HCT116 (cell line): ENCODE measurements at regions not wholly inside any gene's neighbourhood (a gene's known extent, or its start where the extent isn't known, plus 50 kb on each side); places are given as distances from the start of the nearest gene placed in this dataset.

ENCODE experiments used
- ATAC-seq: fragments of 200-7000 bp; cut with Tn5 transposase; 2 replicates; pipeline ENCODE4 v1.9.1; 2020; ENCODE audit warnings: mild to moderate bottlenecking, moderate library complexity
- BruUV-seq: library from RNA; stranded (reverse); fragments of 400-500 nt; replicated peaks from 2 replicates; lab custom pipeline; 2021; lab: Mats Ljungman, UMichigan
- CTCF ChIA-PET: fragments of 300-600 bp; sonication (Branson Sonifier 250); formaldehyde crosslinking; loops from one replicate; lab custom pipeline; 2021; ENCODE audit warnings: antibody characterized with exemption; lab: Charles Lee
- POLR2A ChIA-PET: fragments of 300-600, 350-600 bp; sonication (Branson Sonifier 250); formaldehyde crosslinking; loops from one replicate; lab custom pipeline; 2021; ENCODE audit warnings: antibody characterized with exemption; lab: Charles Lee
- RAD21 ChIA-PET, 2 experiments: fragments of 300-600 bp; sonication (Branson Sonifier 250); formaldehyde crosslinking; loops; one replicate each; lab custom pipeline; 2023; ENCODE audit warnings: low total read pairs in 2 of 2; ENCODE audit not compliant: uncharacterized antibody in 2 of 2, unreplicated experiment in 2 of 2, low non-redundant PET in 1 of 2; lab: Charles Lee
- DNase-seq: peaks from one replicate; pipeline ENCODE4 v3.0.0-alpha.2; 2010; ENCODE audit warnings: low read depth, low spot score
- H2AFZ ChIP-seq: fragments of 200-600 bp; shearing (Covaris generic), sonication (generic); 2 replicates; pipeline ENCODE4 v1.6.1; 2017; ENCODE audit warnings: low read depth, mixed run types, mixed read lengths, antibody characterized with exemption, low read length; ENCODE audit not compliant: poor library complexity, severe bottlenecking
- H3K27ac ChIP-seq: 2 replicates; pipeline ENCODE4 v1.5.1; 2012; ENCODE audit warnings: low read depth, low read length
- H3K27me3 ChIP-seq: fragments of 200-600 bp; sonication (generic); 2 replicates; pipeline ENCODE4 v1.6.1; 2016; ENCODE audit warnings: mixed run types, low read length, mixed read lengths; ENCODE audit not compliant: insufficient read depth
- H3K36me3 ChIP-seq, 2 experiments: fragments of 200-500 bp in 1 of 2; fragments of 200-600 bp in 1 of 2; sonication (Bioruptor generic) in 1 of 2; sonication (generic) in 1 of 2; 2 replicates each; pipeline versions ENCODE4 v1.5.1 to v1.6.1; 2014 to 2016; ENCODE audit warnings: low read length in 2 of 2, inconsistent platforms in 1 of 2, mixed read lengths in 1 of 2, mixed run types in 1 of 2; ENCODE audit not compliant: insufficient read depth in 2 of 2, control insufficient read depth in 1 of 2
- H3K4me1 ChIP-seq, 2 experiments: fragments of 200-600 bp in 1 of 2; sonication (generic) in 1 of 2; 2 replicates each; pipeline versions ENCODE4 v1.5.1 to v1.6.1; 2012 to 2017; ENCODE audit warnings: low read length in 2 of 2, inconsistent platforms in 1 of 2, mild to moderate bottlenecking in 1 of 2, mixed read lengths in 1 of 2, mixed run types in 1 of 2, moderate library complexity in 1 of 2; ENCODE audit not compliant: insufficient read depth in 2 of 2, control insufficient read depth in 1 of 2
- H3K4me2 ChIP-seq: fragments of 200-600 bp; sonication (generic); 2 replicates; pipeline ENCODE4 v1.6.1; 2017; ENCODE audit warnings: mixed run types, low read length, mixed read lengths
- H3K4me3 ChIP-seq, 2 experiments: fragments of 200-600 bp in 1 of 2; sonication (generic) in 1 of 2; replicated peaks in 1 of 2; 2 replicates each; pipeline ENCODE4 v1.5.1; 2011 to 2016; ENCODE audit warnings: low read length in 2 of 2, control low read depth in 1 of 2, low read depth in 1 of 2, mild to moderate bottlenecking in 1 of 2, mixed read lengths in 1 of 2, mixed run types in 1 of 2
- H3K79me2 ChIP-seq: fragments of 200-600 bp; sonication (generic); 2 replicates; pipeline ENCODE4 v1.6.1; 2017; ENCODE audit warnings: mild to moderate bottlenecking, mixed run types, low read length, moderate library complexity, mixed read lengths; ENCODE audit not compliant: insufficient read depth
- H3K9ac ChIP-seq: fragments of 200-600 bp; sonication (generic); 2 replicates; pipeline ENCODE4 v1.6.1; 2016; ENCODE audit warnings: low read length, mixed read lengths
- H3K9me2 ChIP-seq: fragments of 200-600 bp; sonication (generic), shearing (Covaris generic); 2 replicates; pipeline ENCODE4 v1.6.1; 2017; ENCODE audit warnings: mixed run types, mild to moderate bottlenecking, moderate library complexity; ENCODE audit not compliant: insufficient read depth
- H3K9me3 ChIP-seq, 2 experiments: fragments of 200-500 bp in 1 of 2; fragments of 200-600 bp in 1 of 2; sonication (Bioruptor generic) in 1 of 2; sonication (generic) in 1 of 2; 2 replicates each; pipeline ENCODE4 v1.6.1; 2014 to 2017; ENCODE audit warnings: low read length in 2 of 2, mixed read lengths in 2 of 2, inconsistent platforms in 1 of 2, low read depth in 1 of 2, mild to moderate bottlenecking in 1 of 2, mixed run types in 1 of 2, moderate library complexity in 1 of 2; ENCODE audit not compliant: control insufficient read depth in 1 of 2, insufficient read depth in 1 of 2
- H4K20me1 ChIP-seq: fragments of 200-600 bp; sonication (generic), shearing (Covaris generic); 2 replicates; pipeline ENCODE4 v1.6.1; 2017; ENCODE audit warnings: mixed run types, mild to moderate bottlenecking, moderate library complexity; ENCODE audit not compliant: insufficient read depth
- CEBPB ChIP-seq: IDR thresholded peaks from 2 replicates; pipeline ENCODE4 v1.6.1; 2012; ENCODE audit warnings: low read depth
- CTCF ChIP-seq, 3 experiments: fragments of 200-600 bp in 1 of 3; sonication (generic) in 1 of 3; IDR thresholded peaks in 2 of 3; conservative IDR thresholded peaks in 1 of 3; 2 replicates each; pipeline ENCODE4 v1.5.1; 2012 to 2017; ENCODE audit warnings: low read depth in 2 of 3, low read length in 2 of 3, antibody characterized with exemption in 1 of 3, borderline replicate concordance in 1 of 3, control low read depth in 1 of 3, mild to moderate bottlenecking in 1 of 3, mixed read lengths in 1 of 3, mixed run types in 1 of 3, moderate library complexity in 1 of 3; ENCODE audit not compliant: insufficient read depth in 1 of 3
- EGR1 ChIP-seq: IDR thresholded peaks from 2 replicates; pipeline ENCODE4 v1.6.1; 2012; ENCODE audit warnings: low read depth
- ELF1 ChIP-seq: IDR thresholded peaks from 2 replicates; pipeline ENCODE4 v1.6.1; 2012; ENCODE audit warnings: low read depth, borderline replicate concordance
- EZH2 ChIP-seq: fragments of 200-600 bp; sonication (generic); IDR thresholded peaks from 2 replicates; pipeline ENCODE4 v1.6.1; 2017; ENCODE audit warnings: antibody characterized with exemption, mixed run types
- EZH2phosphoT487 ChIP-seq: fragments of 200-600 bp; IDR thresholded peaks from 2 replicates; pipeline ENCODE4 v1.6.1; 2018; ENCODE audit warnings: antibody characterized with exemption, borderline replicate concordance
- FOSL1 ChIP-seq: IDR thresholded peaks from 2 replicates; pipeline ENCODE4 v1.6.1; 2012; ENCODE audit warnings: low read depth
- JUND ChIP-seq: IDR thresholded peaks from 2 replicates; pipeline ENCODE4 v1.6.1; 2012
- POLR2A ChIP-seq: IDR thresholded peaks from 2 replicates; pipeline ENCODE4 v1.7.0; 2011; ENCODE audit warnings: borderline replicate concordance; ENCODE audit not compliant: insufficient read depth, insufficient read length; ENCODE audit errors: extremely low read depth
- POLR2AphosphoS5 ChIP-seq: IDR thresholded peaks from 2 replicates; pipeline ENCODE4 v1.6.1; 2011; ENCODE audit warnings: mild to moderate bottlenecking, low read depth, low read length, moderate library complexity
- SIN3A ChIP-seq: IDR thresholded peaks from 2 replicates; pipeline ENCODE4 v1.6.1; 2012; ENCODE audit warnings: low read depth
- SP1 ChIP-seq: IDR thresholded peaks from 2 replicates; pipeline ENCODE4 v1.6.1; 2012; ENCODE audit warnings: low read depth
- SRF ChIP-seq: IDR thresholded peaks from 2 replicates; pipeline ENCODE4 v1.6.1; 2012; ENCODE audit warnings: low read depth
- TCF7L2 ChIP-seq: IDR thresholded peaks from 2 replicates; pipeline ENCODE4 v1.7.0; 2011; ENCODE audit warnings: borderline replicate concordance, inconsistent platforms; ENCODE audit not compliant: insufficient read depth, insufficient read length; ENCODE audit errors: extremely low read depth
- YY1 ChIP-seq: IDR thresholded peaks from 2 replicates; pipeline ENCODE4 v1.6.1; 2011; ENCODE audit warnings: low read length, low read depth, moderate library complexity, mild to moderate bottlenecking; ENCODE audit not compliant: insufficient replicate concordance; ENCODE audit errors: extremely low read depth
- ZBTB33 ChIP-seq: IDR thresholded peaks from 2 replicates; pipeline ENCODE4 v1.6.1; 2011; ENCODE audit warnings: mild to moderate bottlenecking, low read length, moderate library complexity; ENCODE audit not compliant: insufficient replicate concordance; ENCODE audit errors: extremely low read depth
- ZFX ChIP-seq: fragments of 450-650 bp; IDR thresholded peaks from 2 replicates; pipeline ENCODE4 v1.6.1; 2017
- ZNF274 ChIP-seq: fragments of 200-500 bp; sonication (Bioruptor generic); IDR thresholded peaks from 2 replicates; pipeline ENCODE4 v1.6.1; 2014; ENCODE audit warnings: mild to moderate bottlenecking, low read depth, low read length, inconsistent platforms
- intact Hi-C: fragments of 100-400 bp; cut with micrococcal nuclease; formaldehyde crosslinking; loops from 2 replicates; pipeline ENCODE4 v1.10.0; 2022
- TF ChIP-seq, protein P1 (sequence below): IDR thresholded peaks from 2 replicates; pipeline ENCODE4 v1.6.1; 2012
- TF ChIP-seq, protein P2 (sequence below): IDR thresholded peaks from 2 replicates; pipeline ENCODE4 v1.6.1; 2012; ENCODE audit warnings: low read depth

- no peak for TF ChIP-seq CEBPB
- TF ChIP-seq FOSL1: no peak
- no peak for TF ChIP-seq ZNF274
- TF ChIP-seq, all 23 proteins: peak for 0
Observed at GRCh38 chr10:81036257-81036656, 498.6 kb downstream of the SH2D4B start (continued).

GRCh38 chr10:81040031-81040430 is 502.3 kb downstream of the SH2D4B start:
- ChIA-PET RAD21 (no interaction called here), POLR2A (no interaction called here)
- Histone ChIP-seq H3K27me3 (no peaks in the 10 kb centered on the region), H3K4me2 (no peak overlapping the region), H4K20me1 (no peaks in the 10 kb centered on the region), H3K9me2 (no peaks in the 10 kb centered on the region), H3K9ac (no peak overlapping the region), H3K27ac (no peak overlapping the region), H3K4me3 (no peak overlapping the region)
- ATAC-seq: no peak
- DNase-seq: no peak
- no TSS peak for BruUV-seq
- TF ChIP-seq EGR1 (no peak), TCF7L2 (no peak), ZFX (no peak), ELF1 (no peak), SP1 (no peak), ZNF274 (no peak), SRF (no peak), POLR2AphosphoS5 (no peak), YY1 (no peak), JUND (no peak), ZBTB33 (no peak), EZH2phosphoT487 (no peak), EZH2 (no peak), FOSL1 (no peak), POLR2A (no peak), CTCF (IDR thresholded peaks at IDR 0.05 in 2 of 3, conservative IDR thresholded peaks at IDR 0.05 in 1 of 3; ENCODE audit: borderline replicate concordance in 1 of 3, insufficient read depth in 1 of 3, low read depth in 2 of 3, low read length in 2 of 3) (no peak), CEBPB (no peak), SIN3A (no peak)
- TF ChIP-seq, protein P1, sequence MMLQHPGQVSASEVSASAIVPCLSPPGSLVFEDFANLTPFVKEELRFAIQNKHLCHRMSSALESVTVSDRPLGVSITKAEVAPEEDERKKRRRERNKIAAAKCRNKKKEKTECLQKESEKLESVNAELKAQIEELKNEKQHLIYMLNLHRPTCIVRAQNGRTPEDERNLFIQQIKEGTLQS: no peak
- TF ChIP-seq, protein P2, sequence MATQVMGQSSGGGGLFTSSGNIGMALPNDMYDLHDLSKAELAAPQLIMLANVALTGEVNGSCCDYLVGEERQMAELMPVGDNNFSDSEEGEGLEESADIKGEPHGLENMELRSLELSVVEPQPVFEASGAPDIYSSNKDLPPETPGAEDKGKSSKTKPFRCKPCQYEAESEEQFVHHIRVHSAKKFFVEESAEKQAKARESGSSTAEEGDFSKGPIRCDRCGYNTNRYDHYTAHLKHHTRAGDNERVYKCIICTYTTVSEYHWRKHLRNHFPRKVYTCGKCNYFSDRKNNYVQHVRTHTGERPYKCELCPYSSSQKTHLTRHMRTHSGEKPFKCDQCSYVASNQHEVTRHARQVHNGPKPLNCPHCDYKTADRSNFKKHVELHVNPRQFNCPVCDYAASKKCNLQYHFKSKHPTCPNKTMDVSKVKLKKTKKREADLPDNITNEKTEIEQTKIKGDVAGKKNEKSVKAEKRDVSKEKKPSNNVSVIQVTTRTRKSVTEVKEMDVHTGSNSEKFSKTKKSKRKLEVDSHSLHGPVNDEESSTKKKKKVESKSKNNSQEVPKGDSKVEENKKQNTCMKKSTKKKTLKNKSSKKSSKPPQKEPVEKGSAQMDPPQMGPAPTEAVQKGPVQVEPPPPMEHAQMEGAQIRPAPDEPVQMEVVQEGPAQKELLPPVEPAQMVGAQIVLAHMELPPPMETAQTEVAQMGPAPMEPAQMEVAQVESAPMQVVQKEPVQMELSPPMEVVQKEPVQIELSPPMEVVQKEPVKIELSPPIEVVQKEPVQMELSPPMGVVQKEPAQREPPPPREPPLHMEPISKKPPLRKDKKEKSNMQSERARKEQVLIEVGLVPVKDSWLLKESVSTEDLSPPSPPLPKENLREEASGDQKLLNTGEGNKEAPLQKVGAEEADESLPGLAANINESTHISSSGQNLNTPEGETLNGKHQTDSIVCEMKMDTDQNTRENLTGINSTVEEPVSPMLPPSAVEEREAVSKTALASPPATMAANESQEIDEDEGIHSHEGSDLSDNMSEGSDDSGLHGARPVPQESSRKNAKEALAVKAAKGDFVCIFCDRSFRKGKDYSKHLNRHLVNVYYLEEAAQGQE: no peak
- TF ChIP-seq, all 23 proteins: peak for 0
- no peak overlapping the region for H2AFZ ChIP-seq
- CTCF ChIA-PET: no interaction called here
- H3K4me1 ChIP-seq: no peaks in the 10 kb centered on the region
- H3K9me3 ChIP-seq: no peaks in the 10 kb centered on the region
- intact Hi-C loops: no loop called here
- H3K79me2 ChIP-seq: no peaks in the 10 kb centered on the region
- H3K36me3 ChIP-seq: no peaks in the 10 kb centered on the region
